ENCODE measurements at regions not wholly inside any gene's neighbourhood (a gene's known extent, or its start where the extent isn't known, plus 50 kb on each side); places are given as distances from the start of the nearest gene placed in this dataset.

DNA sequence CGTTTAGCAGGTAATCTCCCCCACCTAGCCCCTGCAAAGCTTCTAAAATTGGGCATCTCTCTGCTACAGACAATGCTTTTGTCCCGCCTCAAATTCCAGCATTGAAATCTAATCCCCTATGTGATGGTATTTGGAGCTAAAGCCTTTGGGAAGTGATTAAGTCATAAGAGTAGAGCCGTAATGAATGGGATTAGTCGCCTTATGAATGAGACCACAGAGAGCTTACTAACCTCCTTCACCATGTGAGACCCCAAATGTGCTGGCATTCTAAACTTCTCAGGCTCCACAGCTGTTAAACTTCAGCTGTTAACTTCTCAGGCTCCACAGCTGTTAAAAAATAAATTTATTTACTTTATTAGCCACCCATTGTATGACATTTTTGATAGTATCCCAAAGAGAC lies 374.2 kb upstream of the BCHE start:
- TF ChIP-seq, protein P1, sequence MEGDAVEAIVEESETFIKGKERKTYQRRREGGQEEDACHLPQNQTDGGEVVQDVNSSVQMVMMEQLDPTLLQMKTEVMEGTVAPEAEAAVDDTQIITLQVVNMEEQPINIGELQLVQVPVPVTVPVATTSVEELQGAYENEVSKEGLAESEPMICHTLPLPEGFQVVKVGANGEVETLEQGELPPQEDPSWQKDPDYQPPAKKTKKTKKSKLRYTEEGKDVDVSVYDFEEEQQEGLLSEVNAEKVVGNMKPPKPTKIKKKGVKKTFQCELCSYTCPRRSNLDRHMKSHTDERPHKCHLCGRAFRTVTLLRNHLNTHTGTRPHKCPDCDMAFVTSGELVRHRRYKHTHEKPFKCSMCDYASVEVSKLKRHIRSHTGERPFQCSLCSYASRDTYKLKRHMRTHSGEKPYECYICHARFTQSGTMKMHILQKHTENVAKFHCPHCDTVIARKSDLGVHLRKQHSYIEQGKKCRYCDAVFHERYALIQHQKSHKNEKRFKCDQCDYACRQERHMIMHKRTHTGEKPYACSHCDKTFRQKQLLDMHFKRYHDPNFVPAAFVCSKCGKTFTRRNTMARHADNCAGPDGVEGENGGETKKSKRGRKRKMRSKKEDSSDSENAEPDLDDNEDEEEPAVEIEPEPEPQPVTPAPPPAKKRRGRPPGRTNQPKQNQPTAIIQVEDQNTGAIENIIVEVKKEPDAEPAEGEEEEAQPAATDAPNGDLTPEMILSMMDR (conservative IDR thresholded peaks at IDR 0.05; ENCODE audit: low read depth, low read length) = no peak
- no peak for TF ChIP-seq RCOR1 (IDR thresholded peaks at IDR 0.05; ENCODE audit: insufficient replicate concordance, low read length)
- TF ChIP-seq BHLHE40 (IDR thresholded peaks at IDR 0.05; ENCODE audit: low read depth, low read length) = no peak
- TF ChIP-seq POLR2A (IDR thresholded peaks at IDR 0.05; ENCODE audit: low read depth, low read length) = no peak
- no peak for TF ChIP-seq RAD21 (IDR thresholded peaks at IDR 0.05; ENCODE audit: low read length)
- no peak for TF ChIP-seq MXI1 (IDR thresholded peaks at IDR 0.05; ENCODE audit: borderline replicate concordance, low read depth, low read length)
- TF ChIP-seq MAZ (IDR thresholded peaks at IDR 0.05; ENCODE audit: borderline replicate concordance, low read depth, low read length) = no peak
- TF ChIP-seq MAFK (IDR thresholded peaks at IDR 0.05; ENCODE audit: low read depth, low read length) = no peak
- no peak for TF ChIP-seq CEBPB (IDR thresholded peaks at IDR 0.05; ENCODE audit: low read depth, low read length)
- TF ChIP-seq, protein P2, sequence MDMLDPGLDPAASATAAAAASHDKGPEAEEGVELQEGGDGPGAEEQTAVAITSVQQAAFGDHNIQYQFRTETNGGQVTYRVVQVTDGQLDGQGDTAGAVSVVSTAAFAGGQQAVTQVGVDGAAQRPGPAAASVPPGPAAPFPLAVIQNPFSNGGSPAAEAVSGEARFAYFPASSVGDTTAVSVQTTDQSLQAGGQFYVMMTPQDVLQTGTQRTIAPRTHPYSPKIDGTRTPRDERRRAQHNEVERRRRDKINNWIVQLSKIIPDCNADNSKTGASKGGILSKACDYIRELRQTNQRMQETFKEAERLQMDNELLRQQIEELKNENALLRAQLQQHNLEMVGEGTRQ (IDR thresholded peaks at IDR 0.05; ENCODE audit: low read depth, low read length) = no peak
- TF ChIP-seq, protein P3, sequence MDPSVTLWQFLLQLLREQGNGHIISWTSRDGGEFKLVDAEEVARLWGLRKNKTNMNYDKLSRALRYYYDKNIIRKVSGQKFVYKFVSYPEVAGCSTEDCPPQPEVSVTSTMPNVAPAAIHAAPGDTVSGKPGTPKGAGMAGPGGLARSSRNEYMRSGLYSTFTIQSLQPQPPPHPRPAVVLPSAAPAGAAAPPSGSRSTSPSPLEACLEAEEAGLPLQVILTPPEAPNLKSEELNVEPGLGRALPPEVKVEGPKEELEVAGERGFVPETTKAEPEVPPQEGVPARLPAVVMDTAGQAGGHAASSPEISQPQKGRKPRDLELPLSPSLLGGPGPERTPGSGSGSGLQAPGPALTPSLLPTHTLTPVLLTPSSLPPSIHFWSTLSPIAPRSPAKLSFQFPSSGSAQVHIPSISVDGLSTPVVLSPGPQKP (IDR thresholded peaks at IDR 0.05; ENCODE audit: borderline replicate concordance, low read depth, low read length) = no peak

Measured in IMR-90 (cell line).